Mammary epithelial cell (primary cell): ENCODE measurements at regions not wholly inside any gene's neighbourhood (a gene's known extent, or its start where the extent isn't known, plus 50 kb on each side); places are given as distances from the start of the nearest gene placed in this dataset.

ENCODE experiments used
- CTCF ChIP-seq, 2 donors: IDR thresholded peaks in 1 of 2; conservative IDR thresholded peaks in 1 of 2; 2 replicates each; pipeline ENCODE4 v1.5.1; 2011 to 2012; ENCODE audit warnings: inconsistent platforms in 2 of 2, low read length in 2 of 2, mild to moderate bottlenecking in 2 of 2, control low read depth in 1 of 2, low read depth in 1 of 2; ENCODE audit not compliant: insufficient read depth in 1 of 2; ENCODE audit errors: extremely low read depth in 1 of 2
- EZH2 ChIP-seq: IDR thresholded peaks from 2 replicates; pipeline ENCODE4 v1.6.1; 2012; ENCODE audit warnings: low read length, inconsistent platforms, borderline replicate concordance

DNA sequence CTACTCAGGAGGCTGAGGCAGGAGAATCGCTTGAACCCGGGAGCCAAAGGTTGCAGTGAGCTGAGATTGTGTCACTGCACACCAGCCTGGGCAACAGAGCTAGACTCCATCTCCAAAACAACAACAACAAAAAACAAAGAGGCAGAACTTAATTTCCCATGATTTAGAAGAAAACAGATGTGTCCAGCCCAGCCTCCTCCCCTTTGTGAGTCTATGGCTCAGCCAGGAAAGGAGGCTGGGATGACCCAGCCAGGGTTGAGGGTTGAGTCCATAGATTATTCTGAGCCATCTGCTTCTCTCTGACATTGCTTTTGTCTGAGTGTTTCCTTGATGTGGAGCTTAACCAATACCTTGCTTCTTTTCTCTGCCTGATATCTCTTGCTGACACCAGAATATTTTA is 994.1 kb downstream of the TYW1 start:
- TF ChIP-seq CTCF (conservative IDR thresholded peaks at IDR 0.05 in 1 of 2, IDR thresholded peaks at IDR 0.05 in 1 of 2; ENCODE audit: extremely low read depth in 1 of 2, insufficient read depth in 1 of 2, low read depth in 1 of 2, low read length in 2 of 2): no peak
- no peak for TF ChIP-seq EZH2
